ENCODE measurements at regions not wholly inside any gene's neighbourhood (a gene's known extent, or its start where the extent isn't known, plus 50 kb on each side); places are given as distances from the start of the nearest gene placed in this dataset.

DNA sequence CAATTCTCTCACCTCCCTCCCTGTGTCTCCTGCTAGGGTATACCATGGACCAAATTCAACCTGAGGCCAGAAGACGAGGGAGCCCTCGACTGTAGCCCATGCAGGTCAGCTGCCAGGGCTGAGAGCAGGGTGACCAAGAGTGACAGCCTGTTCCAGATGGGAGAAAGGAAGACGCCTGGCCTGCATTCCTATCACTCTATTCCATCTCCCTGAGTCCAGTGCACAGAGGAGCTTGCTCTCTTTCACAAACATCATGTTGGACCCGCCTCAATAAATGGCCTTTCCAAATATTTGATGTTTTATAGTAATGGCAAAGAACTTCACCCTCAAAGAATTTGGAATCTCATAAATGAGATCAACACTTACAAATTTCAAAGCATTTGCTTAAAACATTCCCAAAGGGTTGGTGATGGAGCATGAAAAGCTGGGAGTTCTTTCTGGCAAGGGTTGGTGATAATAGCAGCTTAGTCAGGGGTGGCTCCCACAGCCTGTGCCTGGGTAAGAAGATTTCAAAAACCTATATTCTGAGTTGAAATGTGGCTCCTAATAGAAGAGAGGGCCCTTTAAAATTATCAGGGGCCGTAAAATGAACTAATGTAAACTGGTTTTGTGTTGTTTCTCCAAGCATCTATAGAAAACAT is 393.1 kb downstream of the EFNA5 start:
- H3K9me3 ChIP-seq (ENCODE audit: control insufficient read depth, insufficient read depth, low read depth, low read length) = no peaks in the 10 kb centered on the region
- H3K4me3 ChIP-seq (ENCODE audit: low read depth, low read length) = no peak overlapping the region
- H3K27ac ChIP-seq (ENCODE audit: low read depth, low read length) = no peak overlapping the region
- no peak overlapping the region for H3K9ac ChIP-seq (ENCODE audit: low read length)
- no peaks in the 10 kb centered on the region for H3K27me3 ChIP-seq (ENCODE audit: control insufficient read depth, insufficient read depth, low read length)
- H3K4me1 ChIP-seq (ENCODE audit: control insufficient read depth, insufficient read depth, low read length) = no peaks in the 10 kb centered on the region; the same call in 1 of the 2 replicates
- H3K36me3 ChIP-seq (ENCODE audit: control insufficient read depth, insufficient read depth, low read length) = no peaks in the 10 kb centered on the region

DNA sequence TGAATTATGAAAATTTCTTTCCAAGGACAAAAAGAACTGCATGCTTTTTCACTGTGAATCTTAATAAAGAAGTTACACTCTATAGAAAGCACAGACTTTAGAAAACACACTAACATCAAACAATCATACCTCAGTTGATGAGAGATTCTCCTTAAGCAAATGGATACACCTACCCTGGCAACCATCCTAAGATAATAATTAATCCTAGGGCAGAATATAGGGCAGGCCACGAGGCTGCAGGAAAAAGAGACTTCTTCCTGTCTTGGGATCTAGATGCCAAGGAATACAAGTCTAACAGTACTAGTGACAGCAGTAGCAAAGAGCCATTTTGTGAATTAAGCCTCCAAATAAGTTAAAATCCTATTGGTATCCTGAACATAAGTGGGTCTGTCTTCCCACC is 395.4 kb downstream of the EFNA5 start:
- no peaks in the 10 kb centered on the region for H3K36me3 ChIP-seq (ENCODE audit: control insufficient read depth, insufficient read depth, low read length)
- no peaks in the 10 kb centered on the region for H3K27me3 ChIP-seq (ENCODE audit: control insufficient read depth, insufficient read depth, low read length)
- H3K9me3 ChIP-seq (ENCODE audit: control insufficient read depth, insufficient read depth, low read depth, low read length) = no peaks in the 10 kb centered on the region
- H3K9ac ChIP-seq (ENCODE audit: low read length) = no peak overlapping the region
- 0 out of 2 replicates have a peak, but pooled peaks cover 6% of the 10 kb centered on the region for H3K4me1 ChIP-seq (ENCODE audit: control insufficient read depth, insufficient read depth, low read length)
- H3K4me3 ChIP-seq (ENCODE audit: low read depth, low read length) = no peak overlapping the region
- H3K27ac ChIP-seq (ENCODE audit: low read depth, low read length) = no peak overlapping the region

DNA sequence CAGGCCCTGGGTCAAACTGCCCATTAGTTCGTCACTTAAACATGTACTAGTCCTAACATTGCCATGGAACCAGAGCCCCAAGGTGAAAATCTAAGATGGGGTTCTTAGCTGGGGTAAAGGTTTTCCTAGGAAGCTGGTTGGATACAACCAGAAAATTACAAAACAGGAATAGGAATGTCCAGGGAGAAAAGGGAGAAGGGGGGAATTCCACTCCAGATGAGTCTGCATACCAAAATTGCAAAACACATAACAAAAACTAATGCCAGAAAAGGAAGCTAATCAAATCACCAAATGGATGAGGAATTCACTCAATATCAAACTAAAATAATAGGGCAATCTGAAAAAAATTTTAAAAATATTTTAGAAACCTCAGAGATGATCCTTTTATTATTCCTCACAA is 396.2 kb downstream of the EFNA5 start:
- no peaks in the 10 kb centered on the region for H3K27me3 ChIP-seq (ENCODE audit: control insufficient read depth, insufficient read depth, low read length)
- 0 out of 2 replicates have a peak, but pooled peaks cover 6% of the 10 kb centered on the region for H3K4me1 ChIP-seq (ENCODE audit: control insufficient read depth, insufficient read depth, low read length)
- no peak overlapping the region for H3K9ac ChIP-seq (ENCODE audit: low read length)
- no peak overlapping the region for H3K27ac ChIP-seq (ENCODE audit: low read depth, low read length)
- H3K4me3 ChIP-seq (ENCODE audit: low read depth, low read length) = no peak overlapping the region
- no peaks in the 10 kb centered on the region for H3K36me3 ChIP-seq (ENCODE audit: control insufficient read depth, insufficient read depth, low read length)
- no peaks in the 10 kb centered on the region for H3K9me3 ChIP-seq (ENCODE audit: control insufficient read depth, insufficient read depth, low read depth, low read length)

DNA sequence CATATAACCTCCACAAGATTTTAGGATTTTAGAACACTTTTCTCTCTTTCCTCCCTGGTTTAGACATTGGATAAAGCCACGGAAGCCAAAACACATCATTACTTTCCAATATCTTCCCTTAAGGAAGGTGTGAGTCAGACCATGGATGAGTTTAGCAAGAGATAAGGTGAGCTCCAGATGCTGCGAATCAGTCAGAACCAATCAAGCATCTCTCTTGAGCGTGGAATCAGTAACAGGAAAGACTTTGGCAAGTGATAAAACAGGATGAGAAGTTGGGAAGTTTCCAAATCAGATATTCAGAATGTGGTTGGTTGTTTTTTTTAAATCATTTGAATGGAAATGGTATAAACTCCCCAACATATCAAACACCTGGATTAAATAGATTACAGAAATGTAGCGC is 397.8 kb downstream of the EFNA5 start:
- H3K27me3 ChIP-seq (ENCODE audit: control insufficient read depth, insufficient read depth, low read length) = no peaks in the 10 kb centered on the region
- no peaks in the 10 kb centered on the region for H3K9me3 ChIP-seq (ENCODE audit: control insufficient read depth, insufficient read depth, low read depth, low read length)
- H3K36me3 ChIP-seq (ENCODE audit: control insufficient read depth, insufficient read depth, low read length) = no peaks in the 10 kb centered on the region
- H3K4me3 ChIP-seq (ENCODE audit: low read depth, low read length) = no peak overlapping the region
- 0 out of 2 replicates have a peak, but pooled peaks cover 6% of the 10 kb centered on the region for H3K4me1 ChIP-seq (ENCODE audit: control insufficient read depth, insufficient read depth, low read length)
- H3K9ac ChIP-seq (ENCODE audit: low read length) = no peak overlapping the region
- H3K27ac ChIP-seq (ENCODE audit: low read depth, low read length) = no peak overlapping the region

DNA sequence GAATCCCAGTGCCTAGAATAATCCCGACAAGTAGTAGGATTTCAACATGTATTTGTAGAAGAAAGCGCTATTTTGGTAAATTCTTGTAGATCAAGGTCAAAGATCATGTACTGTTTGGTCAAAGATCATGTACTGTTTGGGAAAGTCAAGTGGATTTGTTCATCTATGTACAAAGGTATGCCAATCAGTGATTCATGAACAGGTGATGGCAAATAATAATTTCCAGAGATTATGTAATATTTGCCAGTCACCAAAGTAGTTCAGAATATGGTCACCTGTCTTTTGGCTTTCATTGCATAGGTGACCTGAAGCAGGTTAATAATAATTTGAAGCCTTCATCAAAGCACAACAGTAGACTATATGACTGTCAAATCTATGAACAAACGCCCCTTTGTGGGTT is 398.2 kb downstream of the EFNA5 start:
- no peaks in the 10 kb centered on the region for H3K36me3 ChIP-seq (ENCODE audit: control insufficient read depth, insufficient read depth, low read length)
- no peaks in the 10 kb centered on the region for H3K27me3 ChIP-seq (ENCODE audit: control insufficient read depth, insufficient read depth, low read length)
- no peak overlapping the region for H3K27ac ChIP-seq (ENCODE audit: low read depth, low read length)
- H3K4me3 ChIP-seq (ENCODE audit: low read depth, low read length) = no peak overlapping the region
- H3K9me3 ChIP-seq (ENCODE audit: control insufficient read depth, insufficient read depth, low read depth, low read length) = no peaks in the 10 kb centered on the region
- 0 out of 2 replicates have a peak, but pooled peaks cover 6% of the 10 kb centered on the region for H3K4me1 ChIP-seq (ENCODE audit: control insufficient read depth, insufficient read depth, low read length)
- H3K9ac ChIP-seq (ENCODE audit: low read length) = no peak overlapping the region

DNA sequence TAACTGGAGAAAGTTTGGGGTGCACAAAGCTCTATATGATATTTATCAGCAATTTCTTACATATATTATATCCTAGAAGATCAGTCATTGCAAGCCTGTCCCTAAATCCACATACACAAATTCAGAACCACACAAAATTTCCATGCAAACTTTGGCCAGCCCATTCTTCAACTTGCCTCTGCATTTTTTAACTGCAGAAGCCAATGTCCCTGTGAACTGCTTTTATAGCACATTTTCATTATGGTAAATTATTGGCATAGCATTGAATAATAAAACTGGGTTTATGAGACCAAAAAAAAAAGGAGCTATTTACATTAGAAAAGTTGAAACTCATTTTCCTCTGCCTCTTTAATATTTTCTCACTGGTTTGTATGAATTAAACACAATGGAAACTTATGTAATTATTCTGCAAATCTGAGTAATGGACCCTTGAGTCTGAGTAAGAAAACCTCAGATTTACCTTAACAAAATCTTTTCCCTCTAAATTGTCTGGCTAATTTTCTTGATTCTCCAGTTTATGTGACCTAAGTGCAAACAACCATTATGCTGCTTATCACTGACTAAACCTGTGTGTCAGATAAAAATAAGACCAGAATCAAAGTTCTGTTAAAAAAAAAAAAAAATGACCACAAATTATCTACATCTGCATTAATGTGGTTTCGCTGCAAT is 398.9 kb downstream of the EFNA5 start:
- H3K4me1 ChIP-seq (ENCODE audit: control insufficient read depth, insufficient read depth, low read length) = 0 out of 2 replicates have a peak, but pooled peaks cover 6% of the 10 kb centered on the region
- H3K4me3 ChIP-seq (ENCODE audit: low read depth, low read length) = no peak overlapping the region
- H3K27me3 ChIP-seq (ENCODE audit: control insufficient read depth, insufficient read depth, low read length) = no peaks in the 10 kb centered on the region
- no peaks in the 10 kb centered on the region for H3K9me3 ChIP-seq (ENCODE audit: control insufficient read depth, insufficient read depth, low read depth, low read length)
- no peak overlapping the region for H3K27ac ChIP-seq (ENCODE audit: low read depth, low read length)
- H3K9ac ChIP-seq (ENCODE audit: low read length) = no peak overlapping the region
- no peaks in the 10 kb centered on the region for H3K36me3 ChIP-seq (ENCODE audit: control insufficient read depth, insufficient read depth, low read length)

DNA sequence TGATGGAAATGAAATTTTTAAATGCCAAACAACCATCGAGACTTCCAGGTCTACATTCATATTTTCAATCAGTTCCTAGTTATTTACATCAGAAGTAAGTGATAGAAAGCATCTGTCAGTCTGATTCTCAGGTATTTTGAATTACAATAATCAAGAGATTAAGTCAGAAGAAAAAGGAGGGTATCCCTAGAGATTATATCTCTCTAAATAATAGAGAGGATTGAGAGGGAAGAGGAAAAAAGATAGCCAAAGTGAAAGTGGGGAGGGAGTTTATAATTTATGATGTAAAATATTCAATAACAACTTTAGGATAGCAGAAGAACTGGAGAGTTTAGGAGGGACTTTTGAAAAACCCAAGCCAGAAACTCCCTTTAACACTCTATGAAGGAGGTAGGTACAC is 400.2 kb downstream of the EFNA5 start:
- H3K4me1 ChIP-seq (ENCODE audit: control insufficient read depth, insufficient read depth, low read length) = 0 out of 2 replicates have a peak, but pooled peaks cover 6% of the 10 kb centered on the region
- H3K27ac ChIP-seq (ENCODE audit: low read depth, low read length) = no peak overlapping the region
- no peaks in the 10 kb centered on the region for H3K9me3 ChIP-seq (ENCODE audit: control insufficient read depth, insufficient read depth, low read depth, low read length)

DNA sequence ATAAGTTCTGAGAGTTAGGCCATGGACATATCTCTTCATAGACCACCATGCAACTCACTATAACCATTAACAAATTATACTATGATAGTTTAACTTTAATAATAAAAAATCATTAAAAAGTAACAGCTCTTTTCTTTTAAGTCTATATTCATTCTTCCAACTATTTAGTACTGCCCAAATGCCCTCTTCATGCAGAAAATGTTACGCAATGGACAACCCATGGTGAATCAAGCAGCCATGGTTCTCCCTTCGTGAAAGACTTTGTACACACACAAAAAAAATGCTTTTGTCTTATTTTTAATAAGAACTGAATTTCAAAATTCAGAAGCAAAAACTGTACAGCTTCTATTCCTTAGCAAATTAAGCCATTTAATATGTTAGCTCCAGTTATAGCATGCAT is 401.1 kb downstream of the EFNA5 start:
- Histone ChIP-seq H3K36me3 (ENCODE audit: control insufficient read depth, insufficient read depth, low read length) (no peaks in the 10 kb centered on the region), H3K27ac (ENCODE audit: low read depth, low read length) (no peak overlapping the region), H3K9me3 (ENCODE audit: control insufficient read depth, insufficient read depth, low read depth, low read length) (no peaks in the 10 kb centered on the region), H3K4me3 (ENCODE audit: low read depth, low read length) (no peak overlapping the region), H3K27me3 (ENCODE audit: control insufficient read depth, insufficient read depth, low read length) (no peaks in the 10 kb centered on the region), H3K4me1 (ENCODE audit: control insufficient read depth, insufficient read depth, low read length) (0 out of 2 replicates have a peak, but pooled peaks cover 6% of the 10 kb centered on the region), H3K9ac (ENCODE audit: low read length) (no peak overlapping the region)

More for the DNA sequence above, 400.2 kb downstream of the EFNA5 start:
- Histone ChIP-seq H3K36me3 (ENCODE audit: control insufficient read depth, insufficient read depth, low read length) (no peaks in the 10 kb centered on the region), H3K27me3 (ENCODE audit: control insufficient read depth, insufficient read depth, low read length) (no peaks in the 10 kb centered on the region), H3K4me3 (ENCODE audit: low read depth, low read length) (no peak overlapping the region), H3K9ac (ENCODE audit: low read length) (no peak overlapping the region)

DNA sequence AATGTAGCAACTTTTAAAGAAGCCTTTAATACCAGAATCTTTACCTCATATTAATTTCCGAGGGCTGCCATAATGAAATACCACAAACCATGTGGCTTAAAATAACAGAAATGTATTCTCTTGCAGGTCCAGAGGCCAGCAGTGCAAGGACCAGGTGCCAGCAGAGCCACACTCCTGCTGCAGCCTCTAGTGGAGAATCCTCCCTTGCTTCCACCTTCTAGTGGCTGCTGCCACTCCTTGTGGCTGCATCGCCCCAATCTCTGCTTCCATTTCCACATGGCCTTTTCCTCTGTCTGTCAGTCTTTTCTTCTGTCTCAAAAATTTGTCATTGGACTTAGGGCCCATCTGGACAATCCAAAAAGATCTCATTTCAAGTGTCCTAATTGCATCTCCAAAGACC is 401.5 kb downstream of the EFNA5 start:
- Histone ChIP-seq H3K4me3 (ENCODE audit: low read depth, low read length) (no peak overlapping the region), H3K4me1 (ENCODE audit: control insufficient read depth, insufficient read depth, low read length) (0 out of 2 replicates have a peak, but pooled peaks cover 6% of the 10 kb centered on the region), H3K27me3 (ENCODE audit: control insufficient read depth, insufficient read depth, low read length) (no peaks in the 10 kb centered on the region), H3K9me3 (ENCODE audit: control insufficient read depth, insufficient read depth, low read depth, low read length) (no peaks in the 10 kb centered on the region), H3K9ac (ENCODE audit: low read length) (no peak overlapping the region), H3K27ac (ENCODE audit: low read depth, low read length) (no peak overlapping the region), H3K36me3 (ENCODE audit: control insufficient read depth, insufficient read depth, low read length) (no peaks in the 10 kb centered on the region)

DNA sequence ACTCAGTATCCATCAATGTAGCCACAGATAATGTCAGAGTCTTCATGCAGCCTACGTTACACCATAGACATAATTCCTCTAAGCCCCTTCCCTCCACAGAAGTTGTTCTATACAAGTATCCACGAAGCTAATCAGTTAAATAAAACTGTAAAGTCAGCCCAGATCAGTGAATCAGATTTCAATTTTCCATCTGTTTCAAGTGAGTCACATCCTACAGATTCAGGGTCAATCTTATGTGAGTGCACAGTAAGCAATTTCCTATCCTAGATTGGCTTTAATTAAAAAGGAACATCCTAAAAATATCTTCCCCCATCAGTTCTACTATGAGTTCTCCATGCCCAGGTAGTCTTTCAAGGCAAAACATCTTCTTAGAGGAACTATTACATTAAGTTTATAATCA is 402.5 kb downstream of the EFNA5 start:
- Histone ChIP-seq H3K4me1 (ENCODE audit: control insufficient read depth, insufficient read depth, low read length) (0 out of 2 replicates have a peak, but pooled peaks cover 6% of the 10 kb centered on the region), H3K9me3 (ENCODE audit: control insufficient read depth, insufficient read depth, low read depth, low read length) (no peaks in the 10 kb centered on the region), H3K9ac (ENCODE audit: low read length) (no peak overlapping the region), H3K4me3 (ENCODE audit: low read depth, low read length) (no peak overlapping the region), H3K27me3 (ENCODE audit: control insufficient read depth, insufficient read depth, low read length) (no peaks in the 10 kb centered on the region), H3K36me3 (ENCODE audit: control insufficient read depth, insufficient read depth, low read length) (no peaks in the 10 kb centered on the region), H3K27ac (ENCODE audit: low read depth, low read length) (no peak overlapping the region)

DNA sequence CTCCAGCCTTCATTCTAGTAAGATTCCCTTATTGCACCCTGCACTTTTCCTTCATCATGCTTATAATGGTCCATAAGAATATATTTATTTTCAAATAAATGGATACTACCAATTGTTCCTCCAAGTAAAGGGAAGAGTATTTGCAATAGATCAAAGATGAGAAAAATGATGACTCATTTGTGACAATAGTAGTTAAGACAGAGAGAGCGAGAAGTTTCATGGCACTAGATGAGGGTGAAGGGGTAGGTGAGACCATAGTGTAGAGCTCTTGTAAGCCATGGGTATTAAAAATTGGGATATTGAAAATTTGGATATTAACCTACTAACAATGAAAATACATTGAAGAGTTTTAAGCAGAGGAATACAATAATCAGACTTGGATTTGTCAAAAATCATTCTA is 404.6 kb downstream of the EFNA5 start:
- Histone ChIP-seq H3K4me1 (ENCODE audit: control insufficient read depth, insufficient read depth, low read length) (0 out of 2 replicates have a peak, but pooled peaks cover 6% of the 10 kb centered on the region), H3K9ac (ENCODE audit: low read length) (no peak overlapping the region), H3K27ac (ENCODE audit: low read depth, low read length) (no peak overlapping the region), H3K4me3 (ENCODE audit: low read depth, low read length) (no peak overlapping the region), H3K27me3 (ENCODE audit: control insufficient read depth, insufficient read depth, low read length) (no peaks in the 10 kb centered on the region), H3K9me3 (ENCODE audit: control insufficient read depth, insufficient read depth, low read depth, low read length) (0 out of 2 replicates have a peak, but pooled peaks cover 5% of the 10 kb centered on the region), H3K36me3 (ENCODE audit: control insufficient read depth, insufficient read depth, low read length) (no peaks in the 10 kb centered on the region)

Data from HUES6 (cell line).